Medulla oblongata (tissue), 1 donor: ENCODE measurements at regions not wholly inside any gene's neighbourhood (a gene's known extent, or its start where the extent isn't known, plus 50 kb on each side); places are given as distances from the start of the nearest gene placed in this dataset.

Source experiments
- DNase-seq: peaks from one replicate; pipeline ENCODE4 v3.0.0-alpha.2; 2015; ENCODE audit errors: extremely low spot score

DNA sequence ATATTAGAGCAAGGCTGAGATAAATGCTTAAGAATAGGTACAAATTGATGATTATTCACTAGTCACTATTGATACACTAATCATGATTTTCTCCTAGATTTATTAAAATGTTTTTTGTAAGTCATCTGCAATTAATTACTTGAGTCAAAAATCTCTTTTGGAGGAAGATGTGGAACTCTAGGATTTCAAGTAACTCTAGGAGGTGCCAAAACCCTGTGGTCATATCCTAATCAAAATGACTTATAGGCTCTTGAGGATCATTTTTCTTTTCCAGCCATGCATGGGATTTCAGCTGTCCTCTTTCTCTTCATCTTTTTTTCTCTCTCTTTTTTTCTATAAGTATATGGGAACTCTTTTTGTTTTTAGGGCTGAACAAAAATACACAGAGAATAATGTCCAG, 141.8 kb upstream of the CD180 start:
- DNase-seq: no peak

DNA sequence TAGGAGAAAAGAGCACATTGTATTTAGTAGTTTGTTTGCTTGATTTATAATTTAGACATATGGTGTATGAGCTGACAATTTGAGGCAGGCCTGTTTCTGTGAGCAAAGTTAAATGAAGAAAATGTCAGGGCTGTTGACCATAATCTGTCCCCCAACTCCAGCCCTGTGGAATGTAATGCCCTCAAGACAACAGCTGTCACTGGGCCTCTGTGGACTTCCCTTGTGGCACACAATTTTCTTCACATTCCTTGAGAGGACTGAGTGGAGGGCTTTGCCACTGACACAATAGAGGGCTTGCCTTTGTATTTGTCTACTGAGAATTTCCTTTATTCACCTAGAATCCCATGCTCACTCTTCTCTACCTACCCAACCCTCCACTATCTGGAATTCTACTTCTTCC, 141.2 kb upstream of the CD180 start:
- DNase-seq: no peak

DNA sequence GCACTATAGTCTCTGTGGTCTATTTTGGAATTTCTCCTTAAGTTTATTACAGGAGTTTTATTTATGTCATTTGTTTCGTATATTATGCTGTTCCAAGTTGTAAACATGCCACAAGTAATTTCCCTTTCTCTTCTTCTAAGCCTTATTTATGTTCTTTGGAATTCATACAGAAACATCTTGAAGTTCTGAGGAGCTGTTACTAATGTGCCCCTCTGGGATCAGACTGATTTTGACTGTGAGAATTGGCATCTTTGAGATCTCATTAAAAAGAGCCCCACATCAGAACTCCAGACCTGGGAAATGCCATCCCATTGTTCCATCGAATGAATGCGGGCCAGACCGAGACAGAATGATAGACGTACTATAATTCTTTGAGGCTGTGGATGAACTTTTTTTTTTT, 138.8 kb upstream of the CD180 start:
- DNase-seq: no peak

DNA sequence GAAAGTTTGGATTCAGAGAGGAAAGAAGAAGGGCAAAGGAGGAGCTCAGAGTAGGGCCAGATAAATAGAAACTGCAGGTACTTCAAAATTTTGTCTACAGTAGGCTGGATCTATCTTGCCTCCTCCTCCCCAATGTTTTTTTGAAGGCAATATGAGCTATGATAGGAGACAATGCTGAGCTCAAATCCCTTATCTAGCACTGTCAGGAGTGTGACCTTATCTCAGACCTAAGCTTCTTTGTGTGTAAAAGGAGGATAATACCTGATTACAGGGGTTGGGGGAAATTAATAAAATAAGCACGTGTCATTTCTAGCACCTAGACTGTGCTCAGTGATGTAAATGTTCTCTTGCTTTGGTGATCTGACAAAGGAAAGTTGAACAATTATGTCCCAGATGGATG, 137.8 kb upstream of the CD180 start:
- DNase-seq: no peak

DNA sequence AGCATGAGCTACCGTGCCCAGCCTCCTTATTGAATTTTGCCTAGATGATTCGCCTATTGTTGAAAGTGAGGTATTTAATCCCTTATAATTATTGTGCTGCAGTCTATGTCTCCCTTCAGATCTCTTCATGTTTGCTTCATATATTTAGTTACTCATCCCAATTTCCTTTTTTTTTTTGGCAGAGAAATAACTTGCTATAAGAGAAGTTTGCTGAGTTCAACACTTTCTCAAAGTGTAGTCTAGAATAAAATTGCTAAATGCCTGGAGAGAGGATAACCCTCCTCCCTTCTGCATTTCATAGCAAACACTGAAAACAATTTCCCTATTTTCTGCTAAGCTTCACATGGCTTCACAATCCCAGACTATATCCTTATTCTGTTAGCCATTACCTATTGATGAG, 136.6 kb upstream of the CD180 start:
- no peak for DNase-seq

DNA sequence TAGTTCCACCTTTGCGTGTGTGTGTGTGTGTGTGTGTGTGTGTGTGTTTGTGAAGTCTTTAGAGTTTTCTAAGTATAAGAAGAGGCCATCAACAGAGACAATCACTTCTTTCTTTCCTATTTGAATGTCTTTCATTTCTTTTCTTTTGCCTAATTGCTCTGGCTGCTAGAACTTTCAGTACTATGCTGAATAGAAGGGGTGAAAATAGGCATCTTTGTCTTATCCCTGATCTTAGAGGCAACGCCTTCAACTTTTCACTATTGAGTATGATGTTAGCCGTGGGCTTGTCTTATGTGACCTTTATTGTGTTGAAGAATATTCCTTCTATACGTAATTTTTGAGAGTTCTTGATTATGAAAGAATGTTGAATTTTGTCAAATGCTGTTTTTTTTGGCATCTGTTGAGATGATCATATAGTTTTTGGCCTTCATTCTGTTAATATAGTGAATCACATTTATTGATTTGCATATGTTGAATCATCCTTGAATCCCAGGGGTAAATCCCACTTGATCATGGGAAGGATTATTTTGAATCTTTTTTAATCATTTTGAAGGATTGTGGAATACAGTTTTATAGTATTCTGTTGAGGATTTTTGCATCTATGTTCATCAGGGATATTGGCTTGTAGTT, 134.8 kb upstream of the CD180 start:
- no peak for DNase-seq

DNA sequence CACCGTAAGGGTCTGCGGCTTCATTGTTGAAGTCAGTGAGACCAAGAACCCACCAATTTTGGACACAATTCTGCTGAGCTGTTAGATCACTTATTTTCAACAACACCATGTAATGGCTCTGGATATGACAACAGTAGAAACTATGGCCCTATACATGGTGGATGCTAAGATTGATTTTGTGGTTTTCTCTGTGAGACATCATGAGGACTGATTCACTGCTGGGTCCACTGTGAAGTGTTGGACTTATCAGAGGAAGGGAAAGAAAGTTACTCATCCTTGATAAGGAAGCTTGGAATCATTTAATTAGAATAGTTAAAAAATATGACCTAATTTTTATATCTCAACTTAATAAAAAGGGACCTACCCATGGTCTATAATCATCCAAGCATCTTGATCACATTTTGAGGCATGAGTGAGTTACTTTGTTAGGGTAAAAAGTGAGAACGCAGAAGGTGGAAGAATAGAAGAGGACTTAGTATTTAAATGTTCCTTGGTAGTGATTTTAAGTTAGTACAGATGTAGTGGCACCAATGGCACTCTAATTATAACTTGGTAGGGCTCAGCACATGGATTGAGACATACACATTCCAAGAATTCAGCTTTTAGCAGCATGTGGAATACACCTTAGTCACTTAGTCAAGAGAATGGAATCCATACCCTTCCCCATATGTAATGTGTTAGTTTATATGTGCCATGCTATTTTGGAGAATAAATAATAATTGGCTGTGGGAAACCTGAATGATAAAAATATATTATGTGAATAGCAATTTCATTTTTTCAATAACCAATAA, 123.5 kb upstream of the CD180 start:
- DNase-seq: no peak

DNA sequence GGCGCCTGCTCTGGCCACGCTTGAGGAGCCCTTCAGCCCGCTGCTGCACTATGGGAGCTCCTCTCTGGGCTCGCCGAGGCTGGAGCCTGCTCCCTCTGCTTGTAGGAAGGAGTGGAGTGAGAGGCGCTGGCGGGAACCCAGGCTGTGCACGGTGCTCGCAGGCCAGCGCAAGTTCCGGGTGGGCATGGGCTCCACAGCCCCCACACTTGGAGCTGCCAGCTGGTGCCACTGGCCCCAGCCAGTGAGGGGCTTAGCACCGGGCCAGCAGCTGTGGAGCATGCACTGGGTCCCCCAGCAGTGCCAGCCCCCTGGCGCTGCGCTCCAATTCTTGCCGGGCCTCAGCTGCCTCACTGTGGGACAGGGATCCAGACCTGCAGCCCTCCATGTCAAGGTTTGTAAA, 122.1 kb upstream of the CD180 start:
- no peak for DNase-seq

DNA sequence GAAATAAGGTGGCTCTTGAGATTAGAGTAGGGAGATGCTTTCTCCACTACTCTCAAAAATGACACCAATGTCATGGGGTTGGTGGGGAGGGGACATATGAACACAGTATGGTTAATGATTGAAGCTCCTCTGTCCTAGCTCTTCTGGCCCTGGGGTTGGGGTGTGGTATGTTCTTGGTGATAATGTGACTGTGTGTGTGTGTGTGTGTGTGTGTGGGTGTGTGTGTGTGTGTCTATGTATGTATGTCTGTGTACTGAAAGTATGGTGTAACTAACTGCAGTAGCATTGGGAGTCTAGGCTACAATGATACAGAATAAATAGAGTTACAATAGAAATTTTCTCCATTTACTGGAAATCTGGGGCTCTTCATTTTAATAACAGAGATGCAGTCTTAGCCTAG, 121.0 kb upstream of the CD180 start:
- DNase-seq: no peak

DNA sequence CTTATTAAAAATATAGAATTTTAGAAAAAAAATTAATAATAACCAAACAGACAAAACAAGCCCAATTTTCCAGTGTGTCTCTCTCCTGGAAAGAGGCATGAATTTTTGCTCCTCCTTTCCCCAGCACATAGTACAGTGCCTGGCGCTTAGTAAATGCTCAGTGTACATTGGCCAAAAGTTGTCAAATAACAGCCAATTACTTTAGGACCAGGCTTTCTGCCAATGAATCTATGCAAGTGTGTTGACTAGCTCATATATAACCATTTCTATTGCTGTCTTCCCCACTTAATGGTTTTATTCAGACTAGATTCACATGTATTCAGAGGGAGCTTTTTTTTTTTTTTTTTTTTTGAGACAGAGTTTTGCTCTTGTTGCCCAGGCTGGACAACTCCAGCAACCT, 120.1 kb upstream of the CD180 start:
- DNase-seq: no peak

DNA sequence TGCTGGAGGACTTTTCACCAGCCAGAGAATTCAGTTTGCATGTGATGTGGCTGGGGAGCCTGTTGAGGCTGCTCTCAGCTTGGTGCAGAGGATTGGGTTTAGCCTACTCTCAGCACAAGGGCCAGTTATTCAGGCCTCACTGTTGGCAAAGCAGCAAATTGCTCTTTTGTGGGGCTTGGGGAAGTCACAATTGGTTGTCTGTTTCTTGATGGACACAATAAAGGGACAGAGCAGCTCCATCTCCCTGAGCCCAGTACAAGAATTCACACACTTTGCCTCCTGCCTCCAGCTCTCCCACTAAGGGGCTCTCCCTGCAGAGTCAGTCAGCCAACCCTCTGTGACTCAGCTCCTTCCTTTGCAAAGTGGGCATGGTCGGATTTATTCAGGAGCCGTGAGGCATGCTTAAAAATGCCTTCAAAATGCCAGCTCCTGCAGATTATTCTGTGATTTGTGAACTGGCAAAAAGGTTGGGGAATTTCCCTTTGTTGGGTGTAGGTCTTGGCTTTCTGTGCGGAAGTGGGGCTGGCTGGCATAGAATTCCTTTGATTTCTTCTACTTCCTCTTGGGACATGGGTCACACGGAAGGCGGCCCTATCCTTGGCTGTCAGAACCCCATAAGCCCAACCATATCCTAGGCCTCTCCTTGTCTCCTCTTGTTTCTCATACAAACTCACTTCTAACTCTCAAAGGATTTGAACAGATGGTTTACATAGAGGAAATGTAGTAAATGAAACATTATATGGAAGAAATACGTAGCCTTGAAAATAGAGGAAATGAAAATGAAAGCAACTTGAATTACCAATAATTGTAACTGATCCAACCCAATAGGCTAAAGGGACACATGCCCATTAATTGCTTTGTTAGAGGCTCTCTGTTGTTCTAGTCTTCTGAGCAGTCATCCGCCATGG, 118.7 kb upstream of the CD180 start:
- DNase-seq: peak; percentile 99

DNA sequence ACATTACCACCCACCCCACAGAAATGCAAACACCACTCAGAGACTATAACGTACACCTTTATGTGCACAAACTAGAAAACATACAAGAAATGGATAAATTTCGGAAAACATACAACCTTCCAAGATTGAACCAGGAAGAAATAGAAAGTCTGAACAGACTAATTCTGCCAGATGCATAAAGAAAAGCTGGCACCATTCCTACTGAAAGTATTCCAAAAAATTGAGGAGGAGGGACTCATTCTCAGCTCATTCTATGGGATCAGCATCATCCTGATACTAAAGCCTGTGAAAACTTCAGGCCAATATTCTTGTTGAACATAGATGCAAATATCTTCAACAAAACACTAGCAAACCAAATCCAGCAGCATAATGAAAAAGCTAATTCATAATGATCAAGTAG, 115.1 kb upstream of the CD180 start:
- DNase-seq: no peak

DNA sequence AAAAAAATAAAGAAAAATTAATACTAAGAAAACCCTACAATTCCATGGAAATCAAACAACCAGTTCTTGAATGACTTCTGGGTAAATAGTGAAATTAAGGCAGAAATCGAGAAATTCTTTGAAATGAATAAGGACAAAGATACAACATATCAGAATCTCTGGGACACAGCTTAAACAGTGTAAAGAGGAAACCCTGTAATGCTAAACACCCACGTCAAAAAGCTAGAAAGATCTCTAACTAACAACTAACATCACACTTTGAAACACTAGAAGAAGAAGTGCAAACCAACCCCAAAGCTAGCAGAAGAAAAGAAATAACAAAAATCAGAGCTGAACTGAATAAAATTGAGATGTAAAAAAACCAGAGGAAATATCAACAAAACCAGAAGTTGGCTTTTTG, 114.6 kb upstream of the CD180 start:
- no peak for DNase-seq

DNA sequence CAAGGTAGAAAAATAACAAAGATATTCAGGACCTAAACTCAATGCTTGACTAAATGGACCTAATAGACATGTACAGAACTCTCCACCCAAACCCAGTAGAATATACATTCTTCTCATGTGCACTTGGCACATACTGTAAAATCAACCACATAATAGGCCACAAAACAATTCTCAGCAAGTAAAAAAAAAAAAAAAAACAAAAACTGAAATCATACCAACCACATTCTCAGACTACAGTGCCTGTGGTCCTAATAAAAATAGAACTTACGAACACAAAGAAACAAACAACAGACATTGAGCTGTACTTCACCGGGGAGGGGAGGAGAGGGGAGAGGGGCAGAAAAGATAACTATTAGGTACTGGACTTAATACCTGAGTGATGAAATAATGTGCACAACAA, 114.1 kb upstream of the CD180 start:
- DNase-seq: no peak

DNA sequence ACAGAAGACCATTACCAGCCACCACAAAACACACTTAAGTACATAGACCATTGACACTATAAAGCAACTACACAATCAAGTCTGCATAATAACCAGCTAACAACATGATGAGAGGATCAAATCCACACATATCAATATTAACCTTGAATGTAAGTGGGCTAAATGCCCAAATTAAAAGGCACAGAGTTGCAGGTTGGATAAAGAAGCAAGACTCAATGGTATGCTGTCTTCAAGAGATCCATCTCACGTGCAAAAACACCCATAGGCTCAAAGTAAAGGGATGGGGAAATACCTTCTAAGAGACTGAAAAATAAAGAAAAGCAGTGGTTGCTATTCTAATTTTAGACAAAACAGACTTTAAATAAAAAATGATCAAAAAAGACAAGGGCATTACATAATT, 113.6 kb upstream of the CD180 start:
- DNase-seq: no peak

DNA sequence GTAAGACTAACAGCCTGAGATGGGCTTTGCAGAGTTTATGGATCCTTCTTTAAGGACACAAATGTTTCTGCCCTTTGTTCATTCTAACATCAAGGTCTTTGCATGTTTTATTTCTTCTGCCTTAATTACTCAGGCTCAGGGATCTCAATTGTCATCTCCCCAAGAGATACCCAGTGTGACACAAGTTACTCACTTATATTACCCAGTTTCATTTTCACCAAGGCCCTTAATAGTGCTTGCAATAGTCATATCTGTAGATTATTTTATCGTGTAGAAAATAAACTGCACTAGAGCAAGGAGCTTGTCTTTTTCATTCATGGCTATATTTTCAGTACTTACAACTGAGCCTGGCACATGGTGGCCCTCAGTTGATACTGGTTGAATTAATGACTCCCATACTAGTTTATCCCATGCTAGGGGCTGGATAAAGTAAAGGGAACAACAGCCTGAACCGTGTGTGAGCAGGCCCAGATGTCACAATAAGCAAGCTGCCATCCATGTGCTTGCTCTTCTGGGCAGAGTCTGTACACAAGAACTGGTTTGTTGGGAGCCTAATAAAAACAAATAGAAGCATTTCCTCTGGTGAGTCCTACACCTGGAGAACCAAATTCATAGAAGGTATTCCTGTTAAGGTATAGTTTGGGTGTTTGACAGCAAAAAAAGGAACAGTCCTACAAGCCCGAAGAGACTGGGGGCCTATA, 112.5 kb upstream of the CD180 start:
- DNase-seq: no peak

DNA sequence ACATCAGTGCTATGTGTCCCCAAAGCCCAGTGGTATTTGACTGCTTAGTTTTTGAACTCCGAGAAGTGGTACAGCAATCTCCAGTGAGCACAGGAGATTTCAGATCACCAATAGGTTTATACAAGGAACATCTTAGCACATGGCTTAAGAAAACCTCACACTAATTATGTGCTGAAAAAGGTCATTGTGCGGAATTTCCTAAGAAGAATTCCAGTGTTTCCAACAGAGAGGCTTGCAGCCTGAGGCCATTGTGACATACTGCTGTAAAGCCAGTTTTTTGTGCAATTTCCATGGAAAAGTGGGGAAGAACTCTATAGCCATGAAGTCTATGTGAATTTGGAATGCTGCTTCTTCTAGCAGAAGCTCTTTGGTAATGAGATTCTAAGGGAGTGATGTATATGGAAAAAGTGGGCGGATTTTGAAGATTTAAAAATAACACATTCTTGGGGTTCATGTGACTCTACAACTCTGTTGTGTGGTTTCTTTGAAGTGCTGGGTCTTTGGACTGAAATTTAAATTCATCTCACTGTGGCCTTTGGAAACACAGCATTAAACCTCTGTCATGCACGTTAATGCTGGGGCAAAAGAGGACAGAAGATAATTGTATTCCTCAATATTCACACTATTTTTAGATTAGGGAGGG, 110.5 kb upstream of the CD180 start:
- no peak for DNase-seq

DNA sequence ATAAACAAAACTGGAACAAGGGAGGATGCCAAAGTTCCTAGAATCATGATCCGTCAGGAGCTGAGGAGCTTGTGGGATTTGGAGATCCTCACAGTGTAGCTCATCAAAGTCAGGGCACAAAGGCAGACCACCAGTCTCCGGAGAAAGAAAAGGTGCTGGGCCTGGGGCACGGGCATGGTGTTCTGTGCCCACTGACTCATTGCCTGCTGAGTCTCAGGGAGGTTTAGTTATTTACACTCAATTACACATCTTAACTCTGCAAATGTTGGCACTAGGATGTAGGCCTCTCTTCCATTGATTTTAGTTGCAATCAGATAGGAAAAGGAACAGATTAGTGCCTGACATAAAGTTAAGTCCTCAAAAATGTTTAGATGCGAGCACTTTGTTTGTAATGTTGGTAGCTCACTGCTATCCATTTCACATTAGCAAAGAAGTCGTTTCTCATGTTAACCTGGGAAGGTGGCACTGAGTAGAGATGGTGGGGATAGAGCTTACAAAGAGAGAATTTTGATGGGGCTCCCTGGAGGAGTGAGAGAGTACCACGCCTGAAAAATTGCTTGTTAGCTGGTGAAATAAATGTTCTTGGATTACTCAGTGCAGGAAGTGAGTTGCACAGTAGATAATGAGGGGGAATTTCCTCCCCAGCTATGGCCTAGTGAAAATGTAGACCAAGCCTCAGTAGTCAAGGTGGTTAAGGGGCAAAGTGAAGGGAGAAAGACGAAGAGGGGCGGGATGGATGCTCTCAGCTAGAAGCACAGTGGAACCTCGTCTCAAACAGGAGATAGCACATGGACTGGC, 109.5 kb upstream of the CD180 start:
- no peak for DNase-seq

DNA sequence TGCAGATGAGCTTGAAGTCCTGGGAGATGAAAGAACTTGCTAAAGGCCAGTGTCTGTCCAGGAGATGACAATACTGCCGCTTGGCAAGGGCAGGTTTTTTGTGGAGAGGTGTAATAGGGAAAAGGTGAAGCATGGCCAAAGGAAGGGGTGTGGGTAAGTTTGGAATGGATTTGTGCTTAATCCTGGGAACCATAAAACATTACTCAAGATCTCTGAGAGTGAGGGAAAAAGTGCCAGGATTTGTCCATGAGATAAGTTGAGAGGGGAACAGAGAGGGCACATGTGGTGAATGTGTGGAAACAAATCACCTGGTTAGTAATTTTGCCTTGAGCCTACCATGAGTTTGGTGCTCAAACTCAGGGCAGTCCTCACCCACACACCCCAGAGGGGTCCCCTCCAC, 108.8 kb upstream of the CD180 start:
- DNase-seq: no peak

DNA sequence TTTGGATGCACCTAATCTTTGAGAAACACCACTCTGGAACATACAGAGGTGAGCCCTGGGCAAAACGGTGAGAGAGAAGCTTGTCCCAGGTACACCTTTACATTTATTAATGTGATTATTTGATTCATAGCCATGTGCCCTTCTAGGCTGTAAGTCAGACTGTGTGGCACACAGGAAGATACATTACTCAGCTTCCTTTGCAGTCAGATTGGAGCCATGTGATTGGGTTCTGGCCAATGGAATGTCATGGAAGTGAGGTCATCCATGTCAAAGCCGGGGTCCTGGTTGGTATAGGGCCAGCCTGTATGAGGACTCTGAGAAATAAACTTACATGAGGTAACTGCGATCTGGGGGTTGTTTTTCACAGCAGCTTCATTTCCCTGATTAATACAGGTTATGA, 106.8 kb upstream of the CD180 start:
- DNase-seq: no peak
